Vagina (tissue), 2 donors: ENCODE measurements at regions not wholly inside any gene's neighbourhood (a gene's known extent, or its start where the extent isn't known, plus 50 kb on each side); places are given as distances from the start of the nearest gene placed in this dataset.
"Not testable (repeated sequence)": the region's sequence is repeated elsewhere in the genome, so short reads cannot be mapped to it uniquely, and the experiment has no call there.

Source experiments
- POLR2A ChIP-seq, 2 donors: fragments of 450-650 bp; IDR thresholded peaks; one replicate each; pipeline ENCODE4 v1.6.1; 2017; ENCODE audit warnings: antibody characterized with exemption in 2 of 2, mild to moderate bottlenecking in 2 of 2, moderate library complexity in 2 of 2
- TF ChIP-seq, protein P1 (sequence below), 3 experiments: fragments of 450-650 bp in 2 of 3; fragments of 200-600 bp in 1 of 3; sonication (generic) in 1 of 3; IDR thresholded peaks; one replicate each; pipeline ENCODE4 v1.5.1; 2017 to 2019; ENCODE audit warnings: antibody characterized with exemption in 3 of 3, mild to moderate bottlenecking in 2 of 3, moderate library complexity in 2 of 3

GRCh38 chr1:70834365-70834764 lies 213.3 kb downstream of the PTGER3 start:
- not testable (repeated sequence) for TF ChIP-seq POLR2A (IDR thresholded peaks at IDR 0.05)
- TF ChIP-seq, protein P1, sequence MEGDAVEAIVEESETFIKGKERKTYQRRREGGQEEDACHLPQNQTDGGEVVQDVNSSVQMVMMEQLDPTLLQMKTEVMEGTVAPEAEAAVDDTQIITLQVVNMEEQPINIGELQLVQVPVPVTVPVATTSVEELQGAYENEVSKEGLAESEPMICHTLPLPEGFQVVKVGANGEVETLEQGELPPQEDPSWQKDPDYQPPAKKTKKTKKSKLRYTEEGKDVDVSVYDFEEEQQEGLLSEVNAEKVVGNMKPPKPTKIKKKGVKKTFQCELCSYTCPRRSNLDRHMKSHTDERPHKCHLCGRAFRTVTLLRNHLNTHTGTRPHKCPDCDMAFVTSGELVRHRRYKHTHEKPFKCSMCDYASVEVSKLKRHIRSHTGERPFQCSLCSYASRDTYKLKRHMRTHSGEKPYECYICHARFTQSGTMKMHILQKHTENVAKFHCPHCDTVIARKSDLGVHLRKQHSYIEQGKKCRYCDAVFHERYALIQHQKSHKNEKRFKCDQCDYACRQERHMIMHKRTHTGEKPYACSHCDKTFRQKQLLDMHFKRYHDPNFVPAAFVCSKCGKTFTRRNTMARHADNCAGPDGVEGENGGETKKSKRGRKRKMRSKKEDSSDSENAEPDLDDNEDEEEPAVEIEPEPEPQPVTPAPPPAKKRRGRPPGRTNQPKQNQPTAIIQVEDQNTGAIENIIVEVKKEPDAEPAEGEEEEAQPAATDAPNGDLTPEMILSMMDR (IDR thresholded peaks at IDR 0.05), result not testable (repeated sequence)
